Frontal cortex (tissue), 3 donors: ENCODE measurements at regions not wholly inside any gene's neighbourhood (a gene's known extent, or its start where the extent isn't known, plus 50 kb on each side); places are given as distances from the start of the nearest gene placed in this dataset.
"Not testable (repeated sequence)": the region's sequence is repeated elsewhere in the genome, so short reads cannot be mapped to it uniquely, and the experiment has no call there.

Experiments used
- DNase-seq, 2 donors: peaks; one replicate each; pipeline ENCODE4 v3.0.0; 2012; ENCODE audit warnings: low spot score in 2 of 2
- FAIRE-seq: peaks from 2 replicates; lab custom pipeline; 2012; peaks lifted over from hg19 to GRCh38; lab: Jason Lieb, UNC
- donor health status: control.
- donor health status: control.
- donor health status: control.

- no peak for FAIRE-seq
- DNase-seq = no peak
These were observed 55.2 kb upstream of the SLIT2 start for GRCh38 chr4:20196476-20196875.

GRCh38 chr4:20195071-20195885 lies 56.4 kb upstream of the SLIT2 start:
- no peak for FAIRE-seq
- no peak for DNase-seq

GRCh38 chr4:20194123-20195013 lies 57.3 kb upstream of the SLIT2 start:
- DNase-seq (no peak), FAIRE-seq (no peak)

GRCh38 chr4:20193141-20193936 lies 58.4 kb upstream of the SLIT2 start:
- no peak for DNase-seq
- no peak for FAIRE-seq

GRCh38 chr4:20192736-20193135 lies 59.0 kb upstream of the SLIT2 start:
- no peak for DNase-seq
- FAIRE-seq = no peak

DNA sequence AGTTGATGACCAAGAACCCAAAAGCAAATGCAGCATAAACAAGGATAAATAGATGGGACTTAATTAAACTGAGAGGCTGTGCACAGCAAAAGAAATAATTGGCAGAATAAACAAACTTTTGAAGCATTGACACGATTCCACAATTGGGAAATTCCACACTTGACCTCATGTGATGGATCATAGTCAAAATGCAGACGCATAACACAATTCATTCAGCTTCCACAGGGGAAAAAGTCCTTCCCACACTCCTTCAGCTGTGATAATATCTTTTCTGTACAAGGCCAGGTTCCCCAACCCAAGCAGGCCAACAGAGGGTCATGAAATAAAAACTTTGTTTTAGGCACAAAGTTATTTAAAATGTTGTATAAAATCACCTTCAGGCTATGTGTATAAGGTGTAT lies 66.6 kb upstream of the SLIT2 start:
- DNase-seq (no peak), FAIRE-seq (no peak)

DNA sequence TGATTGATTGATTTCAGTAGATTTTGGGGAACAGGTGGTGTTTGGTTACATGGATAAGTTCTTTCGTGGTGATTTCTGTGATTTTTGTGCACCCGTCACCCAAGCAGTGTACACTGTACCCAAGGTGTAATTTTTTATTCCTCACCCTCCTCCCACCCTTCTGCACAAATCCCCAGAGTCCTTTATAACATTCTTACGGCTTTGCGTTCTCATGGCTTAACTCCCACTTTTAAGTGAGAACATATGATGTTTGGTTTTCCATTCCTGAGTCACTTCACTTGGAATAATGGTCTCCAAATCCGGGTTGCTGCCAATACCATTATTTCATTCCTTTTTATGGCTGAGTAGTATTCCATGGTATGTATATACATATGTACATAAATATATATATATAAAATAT lies 68.6 kb upstream of the SLIT2 start:
- not testable (repeated sequence) for FAIRE-seq, DNase-seq

GRCh38 chr4:20181926-20182325 lies 69.8 kb upstream of the SLIT2 start:
- no peak for FAIRE-seq

DNA sequence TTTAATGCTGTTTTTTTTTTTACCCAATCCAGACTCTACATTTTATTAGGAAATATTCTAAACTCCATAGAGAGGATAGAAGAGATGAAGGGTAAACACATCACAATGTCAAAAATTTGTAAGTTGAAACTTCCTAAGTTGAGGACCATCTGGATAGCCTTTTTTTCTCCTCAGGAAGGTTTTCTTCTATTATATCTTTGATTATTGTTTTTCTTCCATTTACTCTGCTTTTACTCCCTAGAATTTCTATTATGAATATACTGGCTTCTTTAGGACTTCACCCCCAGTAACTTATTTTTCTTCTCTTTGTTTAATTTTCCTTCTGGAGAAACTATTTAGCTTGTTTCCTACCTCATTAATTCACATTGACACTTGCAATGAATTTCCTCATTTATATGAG lies 71.2 kb upstream of the SLIT2 start:
- no peak for FAIRE-seq
- no peak for DNase-seq

More at GRCh38 chr4:20181926-20182325, 69.8 kb upstream of the SLIT2 start:
- no peak for DNase-seq

DNA sequence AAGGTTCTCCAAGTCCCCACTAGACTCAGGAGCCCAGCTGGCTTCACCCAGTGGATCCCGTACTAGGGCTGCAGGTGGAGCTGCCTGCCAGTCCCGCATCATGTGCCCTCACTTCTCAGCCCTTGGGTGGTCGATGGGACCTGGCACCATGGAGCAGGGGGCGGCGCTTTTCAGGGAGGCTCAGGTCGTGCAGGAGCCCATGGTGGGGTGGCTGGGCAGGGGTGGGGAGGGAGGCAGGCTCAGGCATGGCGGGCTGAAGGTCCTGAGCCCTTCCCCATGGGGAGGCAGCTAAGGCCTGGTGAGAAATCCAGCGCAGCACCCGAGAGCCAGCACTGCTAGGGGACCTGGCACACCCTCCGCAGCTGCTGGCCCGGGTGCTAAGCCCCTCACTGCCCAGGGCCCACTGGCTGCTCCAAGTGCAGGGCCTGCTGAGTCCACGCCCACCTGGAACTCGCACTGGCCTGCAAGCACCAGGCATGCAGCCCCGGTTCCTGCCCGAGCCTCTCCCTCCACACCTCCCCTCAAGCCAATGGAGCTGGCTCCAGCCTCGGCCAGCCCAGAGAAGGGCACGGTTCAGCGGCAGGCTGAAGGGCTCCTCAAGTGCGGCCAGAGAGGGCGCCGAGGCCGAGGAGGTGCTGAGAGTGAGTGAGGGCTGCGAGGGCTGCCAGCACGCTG lies 72.7 kb upstream of the SLIT2 start:
- DNase-seq (no peak), FAIRE-seq (no peak)

- FAIRE-seq = no peak
These were observed 74.8 kb upstream of the SLIT2 start for GRCh38 chr4:20176881-20177280.

DNA sequence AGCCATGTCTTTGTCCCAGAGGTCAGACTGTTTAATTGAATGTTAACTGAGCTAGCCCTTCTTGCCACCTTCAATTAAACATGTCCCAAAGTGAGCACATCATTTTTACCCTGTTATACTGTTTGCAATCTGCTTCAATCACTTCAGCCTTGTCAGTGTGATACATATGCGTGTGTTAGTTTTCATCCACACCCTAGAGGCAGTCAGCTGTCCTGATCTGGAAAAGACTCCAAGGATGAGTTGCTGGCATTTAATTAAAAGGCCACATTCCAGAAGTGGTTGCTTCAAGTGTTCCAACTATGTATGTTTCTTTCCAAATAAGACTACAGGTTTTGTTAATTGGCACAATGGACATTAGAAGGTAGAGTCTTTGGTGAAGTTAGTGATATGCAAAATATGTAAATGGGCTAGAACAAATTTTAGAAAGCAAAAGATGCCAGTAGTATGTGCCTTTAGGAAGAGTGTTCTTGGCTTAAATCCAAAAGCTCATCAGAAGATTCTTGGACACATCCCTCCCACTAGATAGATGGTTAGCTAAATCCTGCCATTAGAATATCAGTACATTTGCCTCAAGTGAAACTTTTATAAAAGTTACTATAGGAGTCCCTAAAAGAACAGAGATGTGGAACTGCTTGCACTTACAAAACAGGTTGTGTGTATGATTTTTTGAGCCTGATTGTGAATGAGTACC lies 79.5 kb upstream of the SLIT2 start:
- FAIRE-seq (no peak), DNase-seq (no peak)

More at GRCh38 chr4:20176881-20177280, 74.8 kb upstream of the SLIT2 start:
- DNase-seq = no peak

DNA sequence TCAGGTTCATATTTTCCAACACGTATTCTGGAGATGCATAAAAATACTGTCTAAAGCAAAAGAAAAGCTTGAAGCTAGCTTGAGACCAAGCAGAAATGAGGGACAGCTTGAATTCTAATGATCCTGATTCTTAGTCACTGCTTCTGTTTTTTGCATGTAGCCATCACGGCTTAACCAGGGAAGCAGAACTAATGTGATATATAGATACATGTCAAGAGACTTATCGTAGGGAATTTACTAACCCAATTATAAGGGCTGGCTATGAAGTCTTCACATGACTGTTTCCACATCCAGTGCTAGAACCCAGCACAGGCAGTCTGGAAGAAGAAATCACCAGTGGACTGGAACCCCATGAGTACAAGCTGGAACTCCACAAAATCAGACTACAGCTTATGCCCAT lies 85.2 kb upstream of the SLIT2 start:
- FAIRE-seq = no peak

DNA sequence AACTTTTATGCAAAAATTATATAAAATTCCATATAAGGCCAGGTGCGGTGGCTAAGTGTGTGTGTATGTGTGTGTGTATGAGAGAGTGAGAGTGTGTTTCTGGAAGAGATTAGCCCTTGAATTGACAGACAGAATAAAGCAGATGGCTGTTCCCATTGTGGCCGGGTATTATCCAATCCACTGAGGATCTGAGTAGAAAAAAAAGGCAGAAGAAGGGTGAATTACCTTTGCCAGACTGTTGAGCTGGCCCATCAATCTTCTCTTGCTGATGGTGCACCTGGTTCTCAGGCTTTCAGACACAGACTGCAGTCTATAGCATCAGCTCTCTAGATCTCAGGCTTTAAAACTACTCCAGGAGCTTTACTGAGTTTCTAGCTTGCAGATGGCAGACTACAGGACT lies 92.2 kb upstream of the SLIT2 start:
- DNase-seq (no peak), FAIRE-seq (no peak)

More for the DNA sequence above, 85.2 kb upstream of the SLIT2 start:
- DNase-seq = no peak

GRCh38 chr4:20158195-20158594 lies 93.5 kb upstream of the SLIT2 start:
- FAIRE-seq = peak; percentile 30
- DNase-seq = no peak

GRCh38 chr4:20151436-20151835 lies 100.3 kb upstream of the SLIT2 start:
- FAIRE-seq (no peak), DNase-seq (no peak)

DNA sequence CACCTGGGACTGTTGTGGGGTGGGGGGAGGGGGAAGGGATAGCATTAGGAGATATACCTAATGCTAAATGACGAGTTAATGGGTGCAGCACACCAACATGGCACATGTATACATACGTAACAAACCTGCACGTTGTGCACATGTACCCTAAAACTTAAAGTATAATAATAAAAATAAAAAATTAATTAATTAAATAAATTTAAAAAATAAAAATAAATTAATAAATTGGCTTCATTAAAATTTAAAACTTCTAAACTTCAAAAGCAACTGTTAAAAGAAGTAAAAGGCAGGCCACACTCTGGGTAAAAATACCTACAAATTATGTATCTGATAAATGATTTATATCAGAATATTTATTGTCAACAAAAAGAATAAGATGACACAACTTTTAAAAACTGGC lies 102.6 kb upstream of the SLIT2 start:
- not testable (repeated sequence) for DNase-seq
- peak; percentile 49 for FAIRE-seq

- FAIRE-seq (no peak), DNase-seq (no peak)
These were observed 114.5 kb upstream of the SLIT2 start for GRCh38 chr4:20137176-20137575.

DNA sequence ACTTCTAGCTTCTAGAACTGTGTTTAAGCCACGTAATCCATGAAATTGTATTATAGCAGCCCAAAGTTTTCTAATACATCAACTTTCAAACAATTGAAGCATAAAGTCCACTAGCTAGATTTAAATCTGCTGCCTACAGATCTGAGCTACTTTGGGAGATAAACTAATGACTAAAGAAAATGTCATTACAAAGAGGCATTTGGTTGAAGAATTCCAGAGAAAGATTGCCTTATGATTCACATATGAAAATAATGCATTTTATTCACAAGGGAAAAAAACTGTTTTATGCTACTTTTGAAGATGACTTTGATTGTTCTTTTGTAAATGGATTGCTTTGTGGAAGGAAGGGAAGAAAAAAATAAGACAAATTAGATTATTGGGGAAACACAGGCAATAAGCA lies 124.1 kb upstream of the SLIT2 start:
- FAIRE-seq (no peak), DNase-seq (no peak)
